ENCODE measurements at regions not wholly inside any gene's neighbourhood (a gene's known extent, or its start where the extent isn't known, plus 50 kb on each side); places are given as distances from the start of the nearest gene placed in this dataset.
"Not testable (repeated sequence)": the region's sequence is repeated elsewhere in the genome, so short reads cannot be mapped to it uniquely, and the experiment has no call there.

DNA sequence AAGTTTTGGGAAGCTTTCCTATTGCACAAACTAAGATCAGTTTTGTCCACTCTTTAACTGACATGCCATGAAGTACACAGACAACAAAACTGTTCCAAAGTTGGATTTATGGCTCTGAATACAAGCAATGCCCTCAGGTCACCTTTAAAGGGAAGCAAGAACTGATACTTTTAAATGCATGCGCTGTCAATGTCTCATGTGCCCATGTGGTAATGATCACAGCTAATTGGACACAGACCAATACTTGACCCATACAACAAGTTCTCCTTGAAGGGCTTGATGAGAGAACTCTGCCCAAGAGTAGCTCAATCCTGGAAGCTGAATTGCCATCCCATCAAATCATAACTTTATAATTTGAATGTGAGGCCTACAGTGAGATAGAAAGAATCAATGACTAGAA lies 624.9 kb downstream of the ETS1 start:
- Mint-ChIP-seq H3K36me3 (ENCODE audit: low read depth) (no peaks in the 10 kb centered on the region), H3K4me3 (no peak overlapping the region), H3K4me1 (ENCODE audit: low read depth) (no peaks in the 10 kb centered on the region), H3K27ac (no peak overlapping the region), H3K9me3 (no peaks in the 10 kb centered on the region), H3K27me3 (peaks cover 15% of the 10 kb centered on the region)
- TF ChIP-seq, protein P1, sequence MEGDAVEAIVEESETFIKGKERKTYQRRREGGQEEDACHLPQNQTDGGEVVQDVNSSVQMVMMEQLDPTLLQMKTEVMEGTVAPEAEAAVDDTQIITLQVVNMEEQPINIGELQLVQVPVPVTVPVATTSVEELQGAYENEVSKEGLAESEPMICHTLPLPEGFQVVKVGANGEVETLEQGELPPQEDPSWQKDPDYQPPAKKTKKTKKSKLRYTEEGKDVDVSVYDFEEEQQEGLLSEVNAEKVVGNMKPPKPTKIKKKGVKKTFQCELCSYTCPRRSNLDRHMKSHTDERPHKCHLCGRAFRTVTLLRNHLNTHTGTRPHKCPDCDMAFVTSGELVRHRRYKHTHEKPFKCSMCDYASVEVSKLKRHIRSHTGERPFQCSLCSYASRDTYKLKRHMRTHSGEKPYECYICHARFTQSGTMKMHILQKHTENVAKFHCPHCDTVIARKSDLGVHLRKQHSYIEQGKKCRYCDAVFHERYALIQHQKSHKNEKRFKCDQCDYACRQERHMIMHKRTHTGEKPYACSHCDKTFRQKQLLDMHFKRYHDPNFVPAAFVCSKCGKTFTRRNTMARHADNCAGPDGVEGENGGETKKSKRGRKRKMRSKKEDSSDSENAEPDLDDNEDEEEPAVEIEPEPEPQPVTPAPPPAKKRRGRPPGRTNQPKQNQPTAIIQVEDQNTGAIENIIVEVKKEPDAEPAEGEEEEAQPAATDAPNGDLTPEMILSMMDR (IDR thresholded peaks at IDR 0.05): no peak
- no peak for DNase-seq
- intact Hi-C loops (cut with micrococcal nuclease): no loop called here
- CTCF ChIA-PET: no interaction called here
- POLR2A ChIA-PET: no interaction called here
- ATAC-seq: no peak

DNA sequence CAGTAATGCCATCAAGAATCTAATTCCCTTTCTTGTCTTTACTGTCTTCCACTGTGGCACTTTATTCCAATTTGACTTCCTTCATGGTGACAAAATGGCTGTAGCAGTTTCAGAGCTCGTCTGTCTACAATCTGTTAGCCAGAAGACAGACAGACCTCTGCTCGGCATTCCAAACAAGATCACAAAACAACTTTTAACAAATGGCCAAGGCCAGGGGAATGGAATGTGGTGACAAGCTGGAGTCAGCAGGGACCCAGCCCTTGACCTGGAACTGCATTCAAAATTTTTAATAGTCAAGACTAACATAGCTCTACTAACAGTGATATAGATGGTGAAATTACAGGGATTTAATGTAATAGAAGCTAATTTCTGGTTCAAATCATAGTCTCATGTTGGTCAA lies 637.2 kb downstream of the ETS1 start:
- H3K36me3 Mint-ChIP-seq (ENCODE audit: low read depth): no peaks in the 10 kb centered on the region
- H3K27ac Mint-ChIP-seq: no peak overlapping the region
- no peak for ATAC-seq
- intact Hi-C loops (cut with micrococcal nuclease): no loop called here
- no peaks in the 10 kb centered on the region for H3K4me1 Mint-ChIP-seq (ENCODE audit: low read depth)
- POLR2A ChIA-PET: no interaction called here
- DNase-seq: no peak
- TF ChIP-seq, protein P1 (IDR thresholded peaks at IDR 0.05): no peak
- peaks cover 6% of the 10 kb centered on the region for H3K27me3 Mint-ChIP-seq
- H3K9me3 Mint-ChIP-seq: no peaks in the 10 kb centered on the region
- no peak overlapping the region for H3K4me3 Mint-ChIP-seq
- CTCF ChIA-PET: no interaction called here

DNA sequence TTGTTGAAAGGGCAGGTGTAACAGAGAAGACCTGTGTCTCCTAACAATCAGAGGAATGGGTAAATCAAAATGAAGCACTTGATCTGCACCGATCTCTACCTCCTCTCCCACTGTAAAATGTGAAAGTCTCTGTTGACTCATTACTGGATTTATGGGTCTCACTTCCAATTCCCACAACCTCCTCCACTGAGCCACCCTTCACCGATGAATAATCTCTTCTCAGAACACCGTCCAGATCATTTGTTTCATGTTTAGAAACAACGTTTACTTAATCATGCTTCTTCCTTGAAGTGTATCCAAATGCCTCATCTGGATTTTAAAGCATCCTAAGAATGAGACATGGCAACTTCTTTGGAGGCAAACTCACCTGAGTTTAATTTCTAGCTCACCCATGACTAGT lies 643.6 kb downstream of the ETS1 start:
- ChIA-PET CTCF (no interaction called here), POLR2A (no interaction called here)
- intact Hi-C loops (cut with micrococcal nuclease): no loop called here
- Mint-ChIP-seq H3K9me3 (no peaks in the 10 kb centered on the region), H3K27me3 (peaks cover 16% of the 10 kb centered on the region), H3K27ac (no peak overlapping the region), H3K4me1 (ENCODE audit: low read depth) (peaks cover 5% of the 10 kb centered on the region), H3K4me3 (no peak overlapping the region), H3K36me3 (ENCODE audit: low read depth) (no peaks in the 10 kb centered on the region)
- no peak for ATAC-seq
- DNase-seq: no peak
- TF ChIP-seq, protein P1 (IDR thresholded peaks at IDR 0.05): no peak

DNA sequence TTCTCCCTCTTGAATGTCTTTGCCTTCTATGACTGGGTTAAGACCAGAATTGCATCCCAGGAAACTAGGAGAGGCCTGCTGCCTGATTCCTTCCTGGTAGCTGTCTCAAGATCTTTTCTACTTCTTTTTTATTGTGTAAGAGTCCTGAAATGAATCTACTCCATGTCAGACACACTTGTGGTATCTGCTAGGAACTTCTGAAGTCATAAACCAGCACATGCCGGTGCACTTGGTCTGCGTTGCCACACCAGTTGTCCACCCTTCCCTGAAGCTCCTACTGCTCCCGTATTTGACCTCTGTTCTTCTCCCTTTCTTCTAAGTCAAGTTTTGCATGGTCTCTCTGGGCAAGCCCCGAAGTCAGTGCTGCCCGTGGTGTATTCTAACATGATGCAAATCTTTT lies 644.2 kb downstream of the ETS1 start:
- TF ChIP-seq, protein P1 (IDR thresholded peaks at IDR 0.05): no peak

DNA sequence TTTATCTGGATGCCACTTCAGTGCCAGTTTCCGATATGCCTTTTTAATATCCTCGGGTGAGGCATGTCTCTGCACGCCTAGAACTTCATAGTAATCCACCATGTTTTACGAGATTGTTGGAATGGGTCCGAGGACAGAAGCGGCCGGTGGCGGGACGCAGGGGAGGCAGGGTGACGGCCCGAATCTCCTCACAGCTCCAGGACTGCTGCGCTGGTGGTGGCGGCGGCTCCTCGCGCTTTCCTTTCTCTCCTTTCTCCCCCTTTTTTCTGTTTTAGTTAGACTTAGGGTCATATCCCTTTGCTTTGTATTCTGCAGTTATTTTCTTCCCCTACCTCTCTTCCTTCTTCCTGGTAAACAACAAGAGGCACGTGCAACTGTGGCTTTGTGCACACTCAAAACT lies 645.8 kb downstream of the ETS1 start:
- peak; percentile 58 for ATAC-seq
- H3K4me1 Mint-ChIP-seq (ENCODE audit: low read depth); H3K27ac Mint-ChIP-seq; CTCF ChIA-PET; intact Hi-C loops (cut with micrococcal nuclease); POLR2A ChIA-PET; H3K36me3 Mint-ChIP-seq (ENCODE audit: low read depth); H3K9me3 Mint-ChIP-seq; DNase-seq; H3K4me3 Mint-ChIP-seq: not testable (repeated sequence)
- peaks cover 12% of the 10 kb centered on the region for H3K27me3 Mint-ChIP-seq

More for the DNA sequence above, 644.2 kb downstream of the ETS1 start:
- Mint-ChIP-seq H3K9me3 (no peaks in the 10 kb centered on the region), H3K4me3 (no peak overlapping the region), H3K27ac (no peak overlapping the region), H3K36me3 (ENCODE audit: low read depth) (no peaks in the 10 kb centered on the region), H3K27me3 (peaks cover 14% of the 10 kb centered on the region), H3K4me1 (ENCODE audit: low read depth) (peaks cover 5% of the 10 kb centered on the region)
- intact Hi-C loops (cut with micrococcal nuclease): no loop called here
- ATAC-seq (no peak), DNase-seq (no peak)
- CTCF ChIA-PET: no interaction called here
- POLR2A ChIA-PET: interaction anchor here (0.5 kb wide), 1 partner anchor 1671 kb away, joined by 3 read pairs; no protein-coding TSS in a partner anchor

DNA sequence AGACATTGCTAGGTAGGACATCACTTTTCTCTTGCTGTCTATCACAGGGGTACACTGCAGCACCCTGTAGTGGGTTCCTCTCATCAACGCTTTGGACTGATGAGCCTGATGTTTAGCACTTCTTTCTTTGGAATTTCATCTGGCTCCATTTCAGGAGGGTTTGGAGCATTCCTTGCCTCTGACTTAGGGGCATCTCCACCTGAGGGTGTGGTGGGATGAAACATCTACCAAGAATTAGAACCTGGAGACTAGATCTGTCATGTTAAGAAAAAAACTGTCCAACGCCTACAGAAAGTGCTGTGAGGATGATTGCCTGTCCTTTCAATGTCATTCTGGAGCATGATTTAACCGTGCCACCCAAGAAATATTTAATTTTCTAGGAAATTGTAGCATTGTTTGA lies 648.4 kb downstream of the ETS1 start:
- Mint-ChIP-seq H3K27ac (no peak overlapping the region), H3K36me3 (ENCODE audit: low read depth) (no peaks in the 10 kb centered on the region), H3K27me3 (peaks cover 12% of the 10 kb centered on the region), H3K4me3 (no peak overlapping the region), H3K4me1 (ENCODE audit: low read depth) (peaks cover 4% of the 10 kb centered on the region), H3K9me3 (no peaks in the 10 kb centered on the region)
- POLR2A ChIA-PET: no interaction called here
- ATAC-seq (no peak), DNase-seq (no peak)
- CTCF ChIA-PET: no interaction called here
- TF ChIP-seq, protein P1 (IDR thresholded peaks at IDR 0.05): no peak
- intact Hi-C loops (cut with micrococcal nuclease): no loop called here
